SH-SY5Y (cell line): ENCODE measurements at regions not wholly inside any gene's neighbourhood (a gene's known extent, or its start where the extent isn't known, plus 50 kb on each side); places are given as distances from the start of the nearest gene placed in this dataset.

Source experiments
- GATA2 ChIP-seq: IDR thresholded peaks from 2 replicates; pipeline ENCODE4 v1.6.1; 2011; ENCODE audit warnings: mild to moderate bottlenecking, low read depth, low read length
- GATA3 ChIP-seq: IDR thresholded peaks from 2 replicates; pipeline ENCODE4 v1.6.1; 2011; ENCODE audit warnings: low read depth, mild to moderate bottlenecking, low read length, moderate library complexity

DNA sequence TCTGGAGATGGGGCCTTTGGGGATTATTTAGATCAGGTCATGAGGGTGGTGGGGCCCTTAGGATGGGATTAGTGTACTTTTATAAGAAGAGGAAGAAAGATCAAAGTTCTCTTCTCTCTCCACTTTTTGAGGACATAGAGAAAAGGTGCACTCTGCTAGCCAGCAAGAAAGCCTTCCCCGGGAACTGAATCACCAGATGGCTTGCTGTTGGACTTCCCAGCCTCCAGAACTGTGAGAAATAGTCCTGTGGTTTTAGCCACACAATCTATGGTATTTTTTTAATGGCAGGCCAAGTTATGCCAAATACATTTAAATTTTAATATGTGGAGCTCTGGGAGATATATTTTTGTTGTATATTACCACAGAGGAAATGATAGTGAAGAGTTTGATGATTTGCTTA lies 385.8 kb downstream of the KLF12 start:
- TF ChIP-seq GATA2 (no peak), GATA3 (no peak)
